GDM1 (cell line): ENCODE measurements at regions not wholly inside any gene's neighbourhood (a gene's known extent, or its start where the extent isn't known, plus 50 kb on each side); places are given as distances from the start of the nearest gene placed in this dataset.
"Not testable (repeated sequence)": the region's sequence is repeated elsewhere in the genome, so short reads cannot be mapped to it uniquely, and the experiment has no call there.

Experiments used
- DNase-seq: peaks from one replicate; lab custom pipeline; 2025; lab: John Stamatoyannopoulos, UW

DNA sequence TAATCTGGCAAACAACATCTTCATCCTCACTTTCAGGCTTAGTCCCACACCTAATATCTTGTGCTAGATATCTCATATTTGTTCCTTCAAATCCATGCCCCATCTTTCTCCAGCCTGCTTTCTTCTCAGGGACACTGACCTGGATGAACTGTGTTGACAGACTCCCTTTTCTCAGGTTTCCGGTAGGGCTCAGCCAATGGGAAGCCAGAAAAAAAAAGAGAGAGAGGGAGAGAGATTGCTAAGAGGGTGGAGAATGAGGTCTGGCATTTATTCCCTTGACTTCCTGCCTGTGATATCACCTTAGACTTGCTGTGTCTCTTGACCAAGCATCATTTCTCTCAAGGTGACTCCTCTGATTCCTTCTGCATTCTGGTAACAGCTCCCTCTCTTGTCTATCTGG lies 145.6 kb upstream of the ABI3BP start:
- no peak for DNase-seq

DNA sequence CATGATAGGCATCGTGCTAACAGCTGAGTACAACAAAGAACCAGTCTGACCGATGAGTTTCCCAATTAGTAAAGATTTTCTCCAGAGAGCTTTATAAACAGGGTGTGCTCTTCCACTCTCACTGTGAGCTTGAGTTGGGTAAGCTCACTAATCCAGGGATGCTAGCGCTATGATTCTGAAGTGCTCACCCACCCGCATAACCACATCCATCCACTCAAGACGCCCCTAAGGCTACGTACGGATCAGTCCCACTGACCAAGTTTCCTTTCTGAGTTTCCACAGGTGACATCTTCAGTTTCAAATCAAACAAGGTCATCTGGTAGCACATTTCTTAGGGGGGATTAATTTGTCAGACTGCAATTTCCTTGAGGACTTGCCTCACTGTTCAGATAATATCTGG lies 141.1 kb upstream of the ABI3BP start:
- no peak for DNase-seq

DNA sequence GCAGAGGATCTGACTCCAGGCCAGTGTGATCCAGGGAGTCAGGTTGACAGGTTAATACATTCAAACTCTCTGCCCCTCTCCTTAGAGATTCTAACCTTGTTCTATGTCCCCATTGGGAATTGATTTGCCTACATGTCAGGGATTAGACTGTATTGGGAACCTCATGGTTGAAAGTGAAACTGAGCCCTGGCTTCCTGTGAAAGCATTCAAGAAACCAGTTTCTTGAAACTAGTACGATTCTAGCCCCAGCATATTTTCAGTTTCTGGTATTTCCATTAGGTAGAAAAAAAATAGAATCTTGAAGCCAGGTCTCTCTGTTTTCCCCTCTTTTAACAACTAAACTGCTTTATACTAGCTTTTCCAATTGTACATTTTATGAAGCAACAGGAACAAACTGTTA lies 140.4 kb upstream of the ABI3BP start:
- DNase-seq = no peak

DNA sequence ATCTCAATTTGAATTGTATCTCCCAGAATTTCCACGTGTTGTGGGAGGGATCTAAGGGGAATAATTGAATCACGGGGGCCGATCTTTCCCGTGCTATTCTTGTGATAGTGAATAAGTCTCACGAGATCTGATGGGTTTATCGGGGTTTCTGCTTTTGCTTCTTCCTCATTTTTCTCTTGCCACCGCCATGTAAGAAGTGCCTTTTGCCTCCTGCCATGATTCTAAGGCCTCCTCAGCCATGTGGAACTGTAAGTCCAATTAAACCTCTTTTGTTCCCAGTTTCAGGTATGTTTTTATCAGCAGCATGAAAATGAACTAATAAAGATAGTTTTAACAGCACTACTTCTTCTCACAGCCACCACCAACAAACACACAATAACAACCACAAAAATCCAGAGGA lies 140.0 kb upstream of the ABI3BP start:
- DNase-seq = not testable (repeated sequence)

DNA sequence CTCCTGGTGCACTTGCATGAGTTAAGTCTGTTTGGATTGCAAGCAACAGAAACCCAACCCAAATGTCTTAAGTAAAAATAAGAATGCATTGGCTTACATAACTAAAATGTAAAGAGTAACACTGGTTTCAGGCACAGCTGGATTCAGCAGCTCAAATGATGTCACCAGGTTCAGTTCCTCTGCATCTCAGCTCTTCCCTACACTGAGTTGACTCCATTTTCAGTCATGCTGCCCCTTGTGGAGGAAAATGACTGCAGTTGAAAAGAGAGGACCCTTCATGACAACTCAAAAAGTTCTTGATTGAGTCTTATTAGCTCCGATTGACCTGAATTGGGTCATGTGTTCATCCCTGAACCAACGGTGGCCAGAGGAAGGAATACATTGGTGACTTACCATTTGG lies 138.5 kb upstream of the ABI3BP start:
- DNase-seq = no peak

DNA sequence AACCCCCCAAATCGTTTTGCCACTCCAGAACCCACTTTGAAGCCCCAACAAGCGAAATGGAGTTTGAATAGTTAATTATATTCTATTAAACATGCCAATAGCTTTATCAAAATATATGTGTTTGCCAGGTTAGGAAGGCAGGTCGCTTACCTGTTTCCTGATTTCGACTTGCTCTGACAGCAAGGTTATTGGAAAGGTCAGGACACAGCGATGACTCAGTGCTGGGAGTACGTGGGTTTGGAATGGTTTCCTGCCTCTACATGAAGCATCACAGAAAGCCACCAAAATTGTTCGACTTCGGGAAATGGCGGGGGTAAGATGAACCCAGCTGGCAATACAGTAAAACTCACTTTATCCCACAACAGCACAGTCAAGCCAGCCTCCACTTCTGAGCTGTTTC lies 135.6 kb upstream of the ABI3BP start:
- DNase-seq = no peak

DNA sequence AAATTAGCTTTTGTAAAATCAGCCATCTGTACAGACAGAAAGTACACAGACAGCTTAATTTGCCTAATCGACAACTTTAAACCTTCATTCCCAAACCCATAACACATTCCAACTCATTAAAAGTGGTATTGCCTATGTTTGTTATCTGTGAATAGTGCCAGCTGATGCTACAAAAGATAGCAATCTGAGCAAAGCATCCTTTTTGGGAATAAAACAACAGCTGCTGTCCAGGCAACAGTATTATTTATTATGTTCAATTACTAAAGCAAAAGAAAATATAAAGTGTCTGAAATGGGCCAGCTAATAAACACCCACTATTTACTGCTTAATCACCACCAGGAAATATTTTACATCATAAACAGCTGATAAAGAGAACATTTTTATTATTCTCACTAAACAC lies 134.8 kb upstream of the ABI3BP start:
- DNase-seq = no peak

DNA sequence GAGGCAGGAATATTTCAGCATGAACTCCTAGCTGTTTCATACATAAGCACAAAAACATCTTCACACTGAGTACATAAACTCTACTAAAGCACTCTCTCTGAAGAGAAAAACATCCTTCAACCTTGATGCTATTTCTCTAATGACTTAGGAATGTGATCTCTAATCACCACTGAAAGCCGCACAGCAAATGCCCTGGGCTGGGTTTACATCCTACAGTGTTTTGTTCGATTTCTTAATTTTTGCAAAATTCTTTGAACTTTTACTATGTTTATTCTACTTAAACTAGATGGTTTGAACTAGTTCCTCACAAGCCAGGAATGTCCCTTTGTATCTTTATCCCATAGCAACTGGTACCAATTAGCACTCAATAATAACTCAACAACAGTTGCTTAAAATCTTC lies 130.9 kb upstream of the ABI3BP start:
- DNase-seq = no peak

DNA sequence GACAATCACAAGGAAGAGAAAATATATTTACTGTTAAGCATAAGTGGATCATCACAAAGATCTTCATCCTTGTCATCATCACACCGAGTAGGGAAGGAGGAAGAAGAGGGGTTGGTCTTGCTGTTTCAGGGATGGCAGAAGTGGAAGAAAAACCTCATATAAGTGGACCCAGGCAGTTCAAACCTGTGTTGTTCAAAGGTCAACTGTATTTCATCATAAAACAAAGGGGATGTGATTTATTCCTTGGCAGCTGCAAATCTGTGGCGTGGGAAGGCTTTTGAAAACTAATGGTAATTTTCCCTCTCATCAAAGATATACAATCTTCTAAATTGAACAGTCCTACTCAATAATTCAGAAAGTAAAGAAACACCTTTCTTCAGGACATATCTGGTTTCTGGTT lies 129.9 kb upstream of the ABI3BP start:
- no peak for DNase-seq

DNA sequence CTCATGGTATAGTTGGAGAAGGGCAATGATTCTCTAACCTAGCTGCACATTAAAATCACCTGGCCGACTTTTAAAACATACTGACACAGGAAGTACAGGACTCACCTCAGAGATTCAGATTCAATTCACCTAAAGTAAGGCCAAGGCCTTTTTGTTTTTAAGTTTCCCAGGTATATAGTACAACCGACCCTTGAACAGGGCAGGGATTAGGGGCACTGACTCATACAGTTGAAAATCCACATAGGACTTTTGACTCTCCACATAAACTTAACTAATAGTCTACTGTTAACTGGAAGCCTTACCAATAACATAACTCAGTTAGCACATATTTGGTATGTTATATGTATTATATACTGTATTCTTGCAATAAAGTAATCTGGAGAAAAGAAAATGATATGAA lies 129.5 kb upstream of the ABI3BP start:
- DNase-seq = no peak

DNA sequence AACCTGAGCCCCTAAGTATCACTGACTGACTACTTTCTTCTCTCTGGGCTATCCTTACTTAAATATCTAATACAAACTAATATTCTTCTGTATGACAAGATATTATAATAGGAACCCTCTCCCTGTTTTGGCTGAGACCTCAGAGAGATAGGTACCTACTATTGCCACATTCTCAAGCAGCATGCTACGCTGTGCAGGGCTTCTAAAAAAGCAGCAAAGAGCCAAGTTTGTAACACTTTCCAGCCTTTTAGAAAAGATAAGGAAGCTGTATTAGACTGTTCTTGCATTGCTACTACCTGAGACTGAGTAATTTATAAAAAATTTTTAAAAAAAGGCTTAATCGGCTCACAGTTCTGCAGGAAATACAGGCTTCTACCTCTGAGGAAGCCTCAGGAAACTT lies 126.8 kb upstream of the ABI3BP start:
- DNase-seq = no peak

DNA sequence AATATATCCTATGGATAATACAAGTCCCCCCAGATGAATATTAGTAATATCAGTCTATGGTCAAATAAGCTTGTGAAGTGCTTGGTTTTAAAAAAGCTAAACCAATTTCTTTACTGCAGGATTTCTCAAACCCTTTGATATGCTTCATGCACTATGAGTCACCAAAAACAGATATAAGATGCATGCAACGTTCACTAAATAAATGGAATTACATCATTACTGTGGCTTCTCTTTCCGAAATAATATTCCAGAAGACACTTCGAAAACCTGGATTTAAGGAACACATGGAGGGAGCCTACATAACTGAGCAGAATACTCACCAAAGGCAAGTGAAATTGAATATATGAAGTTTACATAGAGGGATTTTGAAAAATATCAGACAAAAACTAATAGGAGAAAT lies 126.3 kb upstream of the ABI3BP start:
- DNase-seq = no peak

DNA sequence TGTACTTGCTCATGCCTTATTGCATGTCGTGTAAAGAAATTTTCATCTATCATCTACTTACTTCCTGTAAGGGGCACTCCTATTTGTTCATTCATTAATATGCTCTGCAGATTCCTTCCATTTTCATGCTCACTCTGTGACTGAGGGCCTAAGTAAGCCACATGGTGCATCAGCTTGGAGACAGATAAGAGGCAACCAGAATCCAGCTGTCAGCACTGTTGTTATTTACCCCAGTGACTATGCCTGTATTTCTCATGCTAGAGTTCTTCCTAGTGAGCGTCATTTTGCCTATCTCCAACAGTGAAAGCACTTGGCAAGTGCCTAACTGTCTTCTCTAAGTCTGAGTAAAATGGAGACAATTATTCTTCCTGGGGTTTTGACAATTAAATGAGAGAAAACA lies 124.8 kb upstream of the ABI3BP start:
- no peak for DNase-seq

DNA sequence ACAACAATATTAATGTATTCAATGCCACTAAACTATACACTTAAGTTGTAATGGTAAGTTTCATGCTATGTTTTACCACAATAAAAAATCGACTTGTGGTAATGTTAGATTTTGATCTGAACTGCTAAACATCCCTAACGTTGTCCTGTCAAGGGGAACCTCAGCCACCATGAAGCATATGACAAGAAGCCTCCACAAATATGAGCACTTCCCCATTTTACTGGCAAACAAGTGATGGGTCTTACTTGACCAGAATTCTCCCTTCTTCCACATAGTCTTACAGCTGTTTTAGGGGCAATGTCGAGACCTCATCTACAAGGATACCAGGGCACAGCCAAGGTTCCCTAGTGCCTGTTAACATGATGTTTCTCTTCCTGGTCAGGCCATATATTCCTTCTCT lies 124.2 kb upstream of the ABI3BP start:
- no peak for DNase-seq

DNA sequence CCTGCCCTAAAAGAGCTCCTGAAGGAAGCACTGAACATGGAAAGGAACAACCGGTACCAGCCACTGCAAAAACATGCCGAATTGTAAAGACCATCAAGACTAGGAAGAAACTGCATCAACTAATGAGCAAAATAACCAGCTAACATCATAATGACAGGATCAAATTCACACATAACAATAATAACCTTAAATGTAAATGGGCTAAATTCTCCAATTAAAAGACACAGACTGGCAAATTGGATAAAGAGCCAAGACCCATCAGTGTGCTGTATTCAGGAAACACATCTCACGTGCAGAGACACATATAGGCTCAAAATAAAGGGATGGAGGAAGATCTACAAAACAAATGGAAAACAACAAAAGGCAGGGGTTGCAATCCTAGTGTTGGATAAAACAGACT lies 117.1 kb upstream of the ABI3BP start:
- DNase-seq = not testable (repeated sequence)

DNA sequence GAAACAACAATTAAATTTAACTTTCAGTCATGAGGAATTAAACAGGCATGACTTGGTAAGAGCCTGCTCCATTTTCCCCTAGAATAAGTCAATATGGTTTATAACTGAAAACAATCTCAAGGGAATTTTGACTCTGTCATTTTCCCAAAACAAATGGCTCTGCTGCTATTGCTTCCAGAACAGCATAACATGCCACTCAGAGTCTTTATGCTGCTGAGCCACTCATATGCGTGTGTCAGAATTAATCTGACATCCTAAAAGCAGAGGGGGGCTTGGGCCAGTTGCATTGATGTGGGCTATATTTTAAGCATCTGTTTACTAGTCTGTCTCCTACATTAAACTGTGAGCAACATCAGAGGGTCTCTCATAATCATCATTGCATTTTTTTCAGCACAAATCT lies 111.1 kb upstream of the ABI3BP start:
- no peak for DNase-seq

DNA sequence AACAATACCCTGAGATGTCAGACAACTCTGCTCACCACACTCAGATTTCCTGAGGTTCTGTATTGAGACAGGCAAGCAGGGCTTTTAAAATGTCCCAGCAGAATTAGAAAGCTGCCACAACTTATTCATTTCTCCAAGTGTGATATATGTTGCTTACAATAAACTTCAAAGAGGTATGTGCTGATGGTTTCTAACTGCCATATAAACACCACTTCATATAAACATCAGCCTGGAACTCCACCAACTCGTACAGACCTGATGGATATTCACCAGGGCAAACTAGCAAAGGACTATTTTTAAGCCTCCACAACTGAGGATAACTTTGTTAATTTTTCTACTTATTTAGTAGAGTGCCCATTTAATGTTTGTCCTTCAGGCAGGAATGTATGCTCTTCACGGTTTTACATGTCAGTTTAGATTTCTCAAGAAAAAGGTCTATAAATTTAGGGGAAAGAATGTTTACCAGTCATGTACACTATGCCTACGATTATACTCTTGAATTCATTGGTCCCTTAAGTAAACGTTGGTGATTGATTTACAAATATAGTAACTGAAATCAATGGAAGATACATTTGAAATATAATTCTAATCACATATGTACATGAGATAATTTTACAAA lies 109.6 kb upstream of the ABI3BP start:
- DNase-seq = no peak

DNA sequence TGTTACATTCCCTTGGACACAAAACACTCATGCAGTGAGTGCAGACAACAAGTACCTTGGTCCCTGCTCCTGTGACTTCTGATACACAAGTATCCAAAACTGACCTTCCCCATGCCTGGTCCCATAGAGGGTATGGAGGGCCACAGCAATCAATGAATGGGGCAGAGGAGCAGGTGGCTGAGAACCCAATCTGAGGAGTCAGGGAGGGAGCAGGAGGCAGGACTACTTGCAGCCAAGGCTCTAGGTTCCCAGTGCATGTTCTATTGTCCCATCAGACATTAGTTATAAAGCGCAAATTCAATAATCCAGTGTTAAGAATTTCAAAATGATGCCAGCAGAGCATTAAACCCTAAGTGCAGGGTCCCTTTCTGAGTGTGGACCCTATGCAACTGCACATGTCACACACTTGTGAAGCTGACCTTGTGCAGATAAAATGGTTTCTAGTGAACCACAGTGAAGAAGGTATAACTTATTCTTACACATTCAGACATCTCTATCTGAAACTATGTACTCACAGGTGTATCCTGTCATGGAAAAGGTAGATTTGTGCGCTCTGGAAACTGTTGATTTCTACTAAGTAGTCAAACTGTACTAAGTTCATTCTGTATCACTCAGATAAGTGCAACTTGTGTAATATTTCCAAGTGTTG lies 107.3 kb upstream of the ABI3BP start:
- no peak for DNase-seq

DNA sequence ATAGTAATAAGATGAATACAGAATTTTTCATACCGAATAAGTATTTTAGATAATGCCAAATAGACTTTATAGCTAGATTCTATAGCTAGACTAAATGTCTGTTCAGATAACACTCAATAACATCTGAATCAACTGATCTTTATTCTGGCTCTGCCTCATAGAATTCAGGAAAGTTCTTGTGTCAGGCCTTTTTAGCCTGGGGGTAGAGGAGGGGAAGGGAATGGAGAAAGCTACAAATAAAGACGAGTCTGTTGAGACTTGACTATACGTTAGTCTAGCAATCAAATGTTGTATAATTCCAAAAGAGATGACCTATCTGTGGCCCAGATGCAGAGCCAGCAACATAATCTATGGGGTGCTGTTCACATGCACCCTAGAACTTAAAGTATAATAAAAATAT lies 106.6 kb upstream of the ABI3BP start:
- no peak for DNase-seq

DNA sequence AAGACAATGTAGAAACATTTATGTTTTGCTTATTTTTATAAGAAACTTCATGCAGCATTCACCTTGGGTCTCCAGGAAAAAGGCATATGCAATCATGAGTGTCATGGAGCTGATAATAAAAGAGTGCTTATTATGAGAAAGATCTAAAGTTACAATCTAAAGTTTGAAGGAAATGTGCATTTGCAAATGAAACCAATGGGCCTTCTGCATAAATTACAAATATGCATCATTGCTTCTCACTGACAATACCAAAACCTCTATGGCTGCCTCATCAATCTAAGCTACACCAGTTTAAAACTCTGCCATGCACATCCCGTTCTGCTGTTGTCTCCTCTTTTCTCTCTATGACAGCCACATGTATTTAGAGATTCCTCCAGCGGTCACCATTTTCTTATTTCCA lies 103.2 kb upstream of the ABI3BP start:
- no peak for DNase-seq

DNA sequence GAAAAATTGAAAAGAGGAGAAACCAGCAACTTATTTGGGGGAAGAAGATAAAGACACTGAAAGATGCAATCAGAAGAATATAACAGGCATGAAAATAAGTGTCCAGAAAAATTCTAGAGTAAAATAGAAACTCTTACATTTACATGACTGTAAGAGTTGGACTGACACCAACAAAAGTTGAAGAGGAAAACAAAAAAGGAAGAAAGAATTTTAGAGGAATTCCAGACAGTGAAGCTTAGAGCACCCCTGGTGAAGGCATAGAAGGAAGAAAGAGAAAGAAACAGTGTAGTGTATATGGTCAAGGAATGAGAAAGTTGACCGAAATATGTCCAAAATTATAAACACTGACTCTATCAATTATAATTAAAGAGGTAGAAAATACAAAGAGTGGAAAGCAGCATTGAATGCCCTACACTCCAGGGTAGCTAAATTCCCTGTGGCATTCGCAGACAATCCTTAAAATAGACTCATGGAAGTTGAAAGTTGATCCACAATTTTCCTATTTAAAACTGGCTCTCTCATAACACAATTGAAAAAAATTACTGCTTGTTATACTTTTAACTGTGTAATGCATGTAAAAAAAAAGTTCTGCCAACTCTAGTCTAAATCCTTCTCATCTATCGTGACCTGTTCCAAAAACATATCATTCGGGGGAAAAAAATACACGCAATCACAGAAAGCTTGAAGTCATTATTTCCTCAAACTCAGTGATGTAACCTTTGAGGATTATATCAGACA lies 102.6 kb upstream of the ABI3BP start:
- DNase-seq = no peak

DNA sequence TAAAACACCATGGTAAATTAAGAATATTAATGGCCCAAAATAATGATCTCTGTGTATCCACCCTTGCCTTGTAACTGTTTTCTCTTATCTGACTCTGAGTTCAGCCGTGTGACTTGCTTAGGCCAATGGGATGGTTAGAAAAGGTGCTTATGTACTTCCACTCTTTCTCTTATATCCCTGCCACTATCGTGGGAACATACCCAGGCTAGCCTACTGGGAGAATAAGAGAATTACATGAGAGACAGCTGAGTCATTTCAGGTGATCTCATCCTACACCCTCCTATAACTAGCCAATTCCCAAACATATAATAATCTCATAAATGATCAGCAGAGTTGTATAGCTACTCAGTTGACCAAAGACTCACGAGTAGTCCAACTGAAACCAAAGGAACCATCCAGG lies 98.3 kb upstream of the ABI3BP start:
- no peak for DNase-seq

DNA sequence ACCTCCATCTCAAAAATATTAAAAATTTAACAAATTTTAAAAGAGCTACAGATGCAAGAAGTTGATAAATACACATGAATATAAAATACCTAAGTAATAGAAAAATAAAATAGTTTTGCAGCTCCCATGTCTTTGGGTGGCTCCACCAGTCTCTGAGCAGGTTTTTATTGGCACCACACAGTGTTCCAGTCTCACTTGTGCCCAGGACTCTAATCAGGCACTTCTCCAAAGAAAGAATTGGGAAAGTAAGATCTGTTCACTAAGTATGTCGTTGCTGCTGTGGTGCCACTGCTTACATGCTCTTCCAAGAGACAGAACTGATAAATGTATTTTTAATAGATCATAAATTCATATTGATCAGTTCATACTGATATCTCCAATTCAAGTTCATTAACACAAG lies 92.5 kb upstream of the ABI3BP start:
- DNase-seq = no peak

DNA sequence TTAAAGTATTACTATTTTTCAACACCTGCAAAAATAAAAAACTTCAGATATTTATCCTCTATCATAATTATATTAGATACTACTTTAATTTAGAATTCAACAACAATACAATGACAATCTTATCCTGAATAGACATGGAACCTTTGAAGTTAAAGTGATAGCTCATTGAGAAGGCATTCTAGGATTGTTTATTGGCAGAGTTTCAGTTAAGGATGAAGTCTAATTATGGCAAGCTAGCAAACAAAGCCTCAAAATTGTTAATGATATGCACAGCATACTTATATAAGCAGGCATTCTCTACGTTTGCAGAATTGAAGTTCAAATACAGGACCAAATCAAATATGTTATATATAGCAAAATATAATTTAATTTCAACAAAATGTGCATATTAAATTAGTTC lies 91.2 kb upstream of the ABI3BP start:
- DNase-seq = no peak
